VCaP (cell line): ENCODE measurements at regions not wholly inside any gene's neighbourhood (a gene's known extent, or its start where the extent isn't known, plus 50 kb on each side); places are given as distances from the start of the nearest gene placed in this dataset.
"Not testable (repeated sequence)": the region's sequence is repeated elsewhere in the genome, so short reads cannot be mapped to it uniquely, and the experiment has no call there.

Experiments used
- H3K27ac ChIP-seq: fragments of 450-650 bp; 2 replicates; pipeline ENCODE4 v1.5.1; 2017
- CTCF ChIP-seq: fragments of 450-650 bp; conservative IDR thresholded peaks from 2 replicates; pipeline ENCODE4 v1.5.1; 2017; ENCODE audit warnings: mild to moderate bottlenecking, moderate library complexity

DNA sequence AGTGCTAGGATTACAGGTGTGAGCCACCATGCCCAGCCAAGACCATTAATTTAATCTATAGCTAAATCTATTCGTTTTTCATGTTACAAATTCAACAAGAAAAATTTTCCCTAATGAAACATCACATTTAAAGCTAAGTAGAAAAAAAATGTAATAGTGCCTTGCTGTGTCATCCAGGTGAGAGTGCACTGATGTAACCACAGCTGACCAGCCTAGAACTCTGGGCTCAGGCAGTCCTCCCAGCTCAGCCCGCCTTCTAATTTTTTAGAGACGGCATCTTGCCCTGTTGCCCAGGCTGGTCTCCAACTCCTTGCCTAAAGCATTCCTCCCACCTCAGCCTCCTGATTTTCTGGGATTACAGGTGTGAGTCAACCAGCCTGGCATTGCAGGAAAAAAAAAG, 109.0 kb downstream of the PPIAL4G start:
- H3K27ac ChIP-seq, result peak overlapping the region; percentile 61; the same call in 1 of the 2 replicates
- TF ChIP-seq CTCF, result no peak

GRCh38 chr1:148373192-148373925, 109.7 kb downstream of the PPIAL4G start:
- no peak for TF ChIP-seq CTCF
- H3K27ac ChIP-seq, result peak overlapping the region; percentile 61

DNA sequence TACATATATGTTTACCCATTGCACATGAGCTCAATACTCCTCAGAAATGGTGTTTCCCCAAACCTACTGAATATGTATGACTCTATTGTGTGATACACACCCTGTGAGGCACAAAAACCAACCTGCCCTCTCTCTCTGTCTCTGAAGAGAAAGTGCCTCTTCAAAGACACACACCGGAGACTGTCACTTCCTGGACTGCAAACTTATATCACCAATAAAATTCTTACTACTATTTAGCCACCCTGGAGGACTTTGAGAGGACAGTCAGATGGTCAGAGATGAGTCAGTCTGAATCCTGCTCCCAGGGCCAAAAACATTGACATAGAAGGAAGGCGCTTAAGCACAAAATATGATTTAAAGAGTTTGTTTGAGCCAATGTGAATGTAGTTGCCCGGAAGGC, 110.4 kb downstream of the PPIAL4G start:
- peak overlapping the region; percentile 61 for H3K27ac ChIP-seq
- TF ChIP-seq CTCF, result no peak

DNA sequence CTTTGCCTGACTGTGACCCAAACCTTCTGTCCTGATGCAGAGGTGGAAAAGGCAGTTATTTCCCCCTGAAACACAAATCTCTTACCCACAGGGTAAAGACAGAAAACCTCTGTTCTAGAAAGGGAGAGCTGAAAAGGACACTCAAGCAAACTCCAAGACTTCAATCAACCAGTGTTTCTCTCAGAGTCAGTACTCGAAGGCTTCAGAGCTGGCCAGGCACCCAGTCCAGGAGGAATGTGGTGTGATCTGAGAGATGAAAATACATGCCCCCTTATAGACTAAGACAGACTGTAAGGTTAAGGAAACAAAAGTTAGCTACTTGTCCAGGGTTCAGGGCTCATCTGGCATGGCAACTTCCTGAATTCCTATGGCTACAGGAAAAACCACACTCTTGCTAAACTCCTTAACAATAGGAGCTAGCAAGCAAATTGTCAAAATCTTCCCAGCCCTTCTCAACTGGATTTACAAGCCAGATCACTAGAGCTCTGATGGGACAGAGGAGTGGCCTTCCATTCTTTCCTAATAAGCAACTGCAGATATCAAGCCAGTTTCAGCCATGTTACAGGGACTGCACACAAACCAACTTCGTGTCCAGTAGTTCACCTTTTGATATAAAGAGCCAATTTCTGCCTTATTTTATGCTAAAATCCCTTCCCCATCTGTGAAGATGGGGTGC, 110.9 kb downstream of the PPIAL4G start:
- peak overlapping the region; percentile 61 for H3K27ac ChIP-seq

DNA sequence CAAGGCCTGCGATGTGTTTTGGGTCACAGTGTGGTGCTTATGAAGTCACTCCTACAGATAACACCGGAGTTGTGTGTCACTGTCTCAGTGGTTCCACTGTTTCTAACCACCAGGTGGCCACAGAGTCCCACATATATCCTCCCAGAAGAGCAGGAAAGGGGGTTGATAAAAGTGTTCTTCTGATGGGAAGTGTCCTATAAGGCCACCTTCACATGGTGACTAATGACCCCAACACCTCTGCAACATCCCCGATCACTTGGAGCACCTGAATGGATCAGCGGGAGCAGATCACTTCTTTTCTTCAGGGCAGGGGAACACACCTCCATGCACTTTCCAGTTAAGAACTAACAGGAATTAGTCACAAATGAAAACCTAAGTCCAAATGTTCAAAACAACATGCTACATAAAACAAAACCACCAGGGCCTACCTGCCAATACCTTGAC, 111.5 kb downstream of the PPIAL4G start:
- H3K27ac ChIP-seq, result peak overlapping the region; percentile 61

DNA sequence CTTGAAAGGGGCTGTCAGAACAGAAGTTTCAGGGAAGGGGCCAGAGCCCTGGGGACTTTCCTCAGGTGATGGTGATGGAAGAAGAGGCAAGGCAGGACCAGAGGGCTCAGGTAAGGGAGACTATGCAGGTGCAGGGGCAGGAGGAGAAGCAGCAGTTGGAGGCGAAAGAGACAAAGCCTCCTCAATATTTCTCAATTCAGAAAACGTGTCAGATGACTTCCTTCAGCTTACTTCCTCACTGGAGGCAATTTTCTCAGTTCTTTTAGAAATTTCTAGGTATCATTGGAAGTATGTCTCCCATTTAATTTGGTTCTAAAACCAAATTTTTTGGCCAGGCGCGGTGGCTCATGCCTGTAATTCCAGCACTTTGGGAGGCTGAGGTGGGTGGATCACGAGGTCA, 112.4 kb downstream of the PPIAL4G start:
- not testable (repeated sequence) for H3K27ac ChIP-seq

More for the DNA sequence above, 111.5 kb downstream of the PPIAL4G start:
- TF ChIP-seq CTCF, result peak; percentile 85

DNA sequence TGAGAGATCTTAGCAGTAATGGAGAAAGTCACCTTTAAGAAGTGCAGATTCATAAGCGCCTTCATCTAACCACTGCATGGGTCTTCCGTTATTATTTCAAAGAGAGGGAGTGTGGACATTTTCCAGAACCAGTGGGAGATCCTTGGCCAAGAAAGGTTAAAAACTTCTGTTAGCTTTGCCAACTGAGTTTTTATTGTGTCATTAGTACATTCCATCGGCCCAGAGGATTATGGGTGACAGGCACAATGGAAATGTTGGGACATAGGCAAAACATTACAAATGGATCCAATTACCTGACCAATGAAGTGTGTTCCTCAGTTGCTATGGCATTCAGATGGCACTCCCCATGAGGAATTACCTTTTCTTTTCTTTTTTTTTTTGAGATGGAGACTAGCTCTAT, 115.5 kb downstream of the PPIAL4G start:
- H3K27ac ChIP-seq, result no peak overlapping the region
- no peak for TF ChIP-seq CTCF

GRCh38 chr1:148366136-148366753, 116.9 kb downstream of the PPIAL4G start:
- H3K27ac ChIP-seq, result not testable (repeated sequence)

GRCh38 chr1:148365151-148365550, 118.0 kb downstream of the PPIAL4G start:
- not testable (repeated sequence) for H3K27ac ChIP-seq

DNA sequence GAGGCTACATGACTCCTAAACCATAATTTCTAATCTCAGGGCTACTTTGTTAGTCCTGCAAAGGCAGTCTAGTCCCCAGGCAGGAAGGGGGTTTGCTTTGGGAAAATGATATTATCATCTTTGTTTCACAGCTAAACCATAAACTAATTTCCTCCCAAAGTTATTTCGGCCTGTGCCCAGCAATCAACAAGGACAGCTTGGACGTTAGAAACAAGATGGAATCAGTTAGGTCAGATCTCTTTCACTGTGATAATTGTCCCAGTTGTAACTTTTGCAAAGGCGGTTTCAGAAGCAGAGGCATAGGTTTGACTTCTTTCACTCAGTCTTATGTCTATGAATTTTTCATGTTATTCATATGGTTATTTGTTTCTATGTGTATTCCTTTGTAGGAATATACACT, 119.1 kb downstream of the PPIAL4G start:
- H3K27ac ChIP-seq, result not testable (repeated sequence)
